Ishikawa (cell line): ENCODE measurements at regions not wholly inside any gene's neighbourhood (a gene's known extent, or its start where the extent isn't known, plus 50 kb on each side); places are given as distances from the start of the nearest gene placed in this dataset.

Source experiments
- CEBPB ChIP-seq: IDR thresholded peaks from 2 replicates; pipeline ENCODE4 v1.6.1; 2012
- CREB1 ChIP-seq: IDR thresholded peaks from 2 replicates; pipeline ENCODE4 v1.6.1; 2012; ENCODE audit warnings: low read depth
- EGR1 ChIP-seq: IDR thresholded peaks from 2 replicates; pipeline ENCODE4 v1.6.1; 2012
- EP300 ChIP-seq: IDR thresholded peaks from 2 replicates; pipeline ENCODE4 v1.6.1; 2012; ENCODE audit warnings: borderline replicate concordance
- MAX ChIP-seq: IDR thresholded peaks from 2 replicates; pipeline ENCODE4 v1.6.1; 2012
- RAD21 ChIP-seq: IDR thresholded peaks from 2 replicates; pipeline ENCODE4 v1.6.1; 2012; ENCODE audit warnings: low read depth
- REST ChIP-seq: IDR thresholded peaks from 2 replicates; pipeline ENCODE4 v1.6.1; 2012; ENCODE audit warnings: low read depth, mild to moderate bottlenecking
- TEAD4 ChIP-seq: IDR thresholded peaks from 2 replicates; pipeline ENCODE4 v1.6.1; 2012
- ZBTB7A ChIP-seq: IDR thresholded peaks from 2 replicates; pipeline ENCODE4 v1.6.1; 2012; ENCODE audit warnings: low read depth

DNA sequence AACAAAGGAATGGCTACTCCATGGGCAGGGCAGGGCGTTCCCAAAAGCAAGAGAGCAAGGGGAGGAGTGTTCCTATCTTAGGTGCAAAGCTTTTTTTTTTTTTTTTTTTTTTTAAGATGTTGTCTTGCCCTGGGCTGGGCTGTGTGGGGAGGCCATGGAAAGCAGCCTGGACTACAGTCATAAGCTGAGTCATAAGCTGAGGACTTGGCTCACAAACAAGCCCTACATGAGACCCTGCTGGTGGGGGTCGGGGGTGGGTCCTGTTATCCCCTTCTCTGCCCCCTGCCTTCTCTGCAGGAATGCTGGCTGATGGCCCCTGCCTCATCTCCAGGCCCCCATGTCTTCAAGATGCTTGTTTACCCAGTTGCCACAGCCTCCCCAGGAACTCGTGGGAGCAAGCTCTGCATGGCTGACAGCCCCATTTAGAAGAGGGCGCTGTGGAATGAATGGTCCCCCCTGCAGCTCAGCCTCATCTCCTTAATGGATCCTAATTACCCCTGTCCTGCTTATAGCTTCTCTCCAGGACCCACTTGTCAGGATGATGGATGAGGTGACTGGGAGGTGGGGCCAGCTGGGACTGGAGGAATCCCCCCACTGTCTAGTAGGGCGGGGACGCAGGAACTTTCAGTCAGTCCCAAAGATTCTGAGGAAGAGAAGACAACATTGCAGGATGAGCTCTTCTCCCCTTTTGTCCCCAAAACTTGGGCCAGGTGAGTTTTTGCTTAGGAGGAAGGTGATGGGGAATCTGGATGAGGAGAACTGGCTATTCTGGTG is 340.8 kb upstream of the PODXL start:
- TF ChIP-seq EP300: no peak
- no peak for TF ChIP-seq CREB1
- TF ChIP-seq TEAD4: no peak
- TF ChIP-seq MAX: no peak
- no peak for TF ChIP-seq REST
- TF ChIP-seq RAD21: no peak
- TF ChIP-seq ZBTB7A: no peak
- TF ChIP-seq EGR1: no peak
- TF ChIP-seq CEBPB: no peak
